Stimulated activated CD4-positive, alpha-beta T cell treated with anti-CD3 and anti-CD28 coated beads, Interleukin-1b, Interleukin-23, amount 100 ng/mL, for 4 hours (primary cell): ENCODE measurements at regions not wholly inside any gene's neighbourhood (a gene's known extent, or its start where the extent isn't known, plus 50 kb on each side); places are given as distances from the start of the nearest gene placed in this dataset.
A peak's percentile ranks its signal among the peaks of the same experiment; 100 is the strongest.

Experiments
- DNase-seq, 2 donors: peaks; one replicate each; pipeline ENCODE4 v3.0.0-alpha.2; 2020; ENCODE audit warnings: low read depth in 2 of 2

DNA sequence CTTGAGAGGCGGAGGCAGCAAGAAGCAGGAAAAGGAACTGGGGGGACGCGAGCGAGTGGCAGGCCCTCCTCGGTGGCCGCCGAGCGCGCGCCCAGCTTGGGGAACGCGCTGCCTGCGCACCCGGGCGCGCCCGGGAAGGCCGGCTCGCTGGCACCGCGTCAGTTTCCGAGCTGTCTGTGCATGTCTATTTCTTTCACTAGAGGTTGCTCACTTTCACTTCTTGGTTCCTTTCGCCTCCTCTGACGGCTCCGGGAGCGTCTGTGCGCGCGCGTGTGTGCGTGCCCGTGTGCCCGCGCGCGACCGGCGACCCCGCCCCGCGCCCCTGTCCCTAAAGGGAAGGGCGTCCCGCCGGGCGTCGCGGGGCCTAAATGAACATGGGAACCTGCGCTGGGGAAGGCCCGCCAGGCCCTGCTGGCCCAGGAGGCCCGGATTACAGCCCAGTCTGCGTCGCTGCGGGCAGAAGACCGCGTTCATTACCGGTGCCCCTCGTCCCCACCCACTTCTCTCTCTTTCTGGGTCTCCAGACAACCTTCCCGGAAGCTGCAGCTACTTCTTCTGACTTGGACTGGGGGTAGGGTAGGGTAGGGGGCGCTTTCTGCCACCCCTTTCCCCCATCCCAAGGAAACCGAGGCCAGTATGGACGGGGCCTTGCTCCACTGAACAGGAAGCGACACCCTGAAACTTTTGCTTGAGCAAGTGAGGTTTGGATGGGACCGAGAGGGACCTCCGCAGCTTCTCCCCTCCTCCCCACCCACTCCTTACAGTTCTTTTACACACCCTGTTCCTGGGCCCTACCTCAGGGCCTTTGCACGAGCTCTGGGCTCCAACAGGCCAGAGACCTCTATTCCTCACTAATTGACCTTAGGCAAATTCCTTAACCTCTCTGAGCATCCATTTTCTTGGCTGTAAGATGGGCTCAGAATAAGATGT is 205.8 kb upstream of the IER5L start:
- peak; percentile 51 to 56 for DNase-seq

DNA sequence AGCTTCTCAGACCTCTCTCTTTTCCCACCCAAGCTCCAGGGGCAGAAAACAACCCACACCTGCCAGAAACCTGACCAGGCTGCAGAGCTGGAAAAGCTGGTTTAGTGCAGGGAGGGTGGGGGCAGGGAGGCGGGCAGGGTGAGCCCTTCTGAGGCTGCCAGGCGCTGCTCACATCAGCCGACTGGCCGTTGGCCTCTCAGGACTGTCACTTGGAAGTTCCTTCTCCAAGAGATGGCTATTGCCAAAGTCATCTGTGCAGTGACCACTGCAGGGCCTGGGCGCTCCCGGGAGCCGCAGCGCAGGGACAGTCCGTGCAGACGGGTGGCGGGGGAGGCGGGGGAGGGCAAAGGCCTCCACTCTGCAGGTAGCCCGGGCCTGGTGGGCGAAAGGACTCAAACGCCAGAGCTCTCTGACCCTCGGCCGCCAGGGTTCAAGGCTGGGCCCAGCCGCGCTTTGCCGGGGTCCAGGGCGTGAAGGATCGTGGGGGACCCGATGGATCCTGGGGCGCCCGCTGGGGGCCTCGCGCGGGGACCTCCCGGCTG is 205.0 kb upstream of the IER5L start:
- no peak for DNase-seq

DNA sequence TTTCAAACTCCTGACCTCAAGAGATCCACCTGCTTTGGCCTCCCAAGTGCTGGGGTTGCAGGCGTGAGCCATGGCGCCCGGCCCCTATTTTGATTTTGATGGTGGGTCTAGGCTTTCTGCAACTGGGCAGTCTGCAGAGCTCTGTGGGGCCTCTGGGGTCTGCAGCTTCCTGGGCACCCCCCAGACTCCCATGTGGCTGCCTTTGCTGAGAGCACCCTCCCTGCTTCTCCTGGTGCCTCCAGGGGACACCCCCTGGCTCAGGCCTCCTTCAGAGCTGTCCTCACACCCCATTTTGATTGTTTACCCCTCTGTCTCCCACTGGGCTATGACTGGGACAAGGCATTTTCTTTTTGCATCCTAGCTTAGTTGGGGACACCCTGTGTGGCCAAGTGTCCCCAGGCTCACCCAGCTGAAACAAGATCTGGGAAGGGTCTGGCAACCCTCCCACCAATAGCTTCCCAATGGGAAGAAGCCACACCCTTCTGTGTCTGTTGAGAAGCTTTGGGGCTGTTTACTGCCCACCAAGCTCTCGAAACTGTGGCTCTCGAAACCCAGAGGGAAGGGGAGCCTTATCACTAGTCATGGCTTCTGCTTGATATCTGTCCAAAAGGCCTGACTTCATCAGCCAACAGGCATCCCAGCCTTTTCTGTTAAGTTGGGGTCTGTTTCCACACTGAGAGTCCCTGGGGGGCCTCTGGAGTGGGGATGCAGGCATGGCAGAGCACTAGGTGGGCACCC is 204.4 kb upstream of the IER5L start:
- no peak for DNase-seq

DNA sequence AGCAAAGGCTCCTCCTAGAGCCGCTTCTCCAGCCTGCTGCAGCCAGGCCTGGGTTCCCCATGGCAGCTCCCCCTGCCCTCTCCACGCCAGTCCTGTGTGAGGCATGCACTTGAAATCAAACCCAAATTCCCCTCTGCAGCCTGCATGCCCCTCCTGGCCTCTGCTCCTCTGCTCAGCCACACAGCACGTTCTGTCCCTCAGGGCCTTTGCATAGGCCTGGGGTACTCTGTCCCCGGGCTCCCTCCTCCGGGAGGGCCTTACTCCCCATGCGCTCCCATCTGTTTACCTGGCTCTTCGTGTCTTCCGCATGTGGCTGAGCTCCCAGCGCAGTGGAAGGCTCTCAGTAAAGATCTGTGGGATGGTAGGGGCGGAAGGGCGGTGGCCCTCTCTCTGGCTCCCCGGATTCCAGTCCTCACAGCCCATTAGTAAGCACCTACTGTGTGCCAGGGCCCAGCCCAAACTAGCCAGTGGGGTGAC is 203.5 kb upstream of the IER5L start:
- DNase-seq, result no peak

DNA sequence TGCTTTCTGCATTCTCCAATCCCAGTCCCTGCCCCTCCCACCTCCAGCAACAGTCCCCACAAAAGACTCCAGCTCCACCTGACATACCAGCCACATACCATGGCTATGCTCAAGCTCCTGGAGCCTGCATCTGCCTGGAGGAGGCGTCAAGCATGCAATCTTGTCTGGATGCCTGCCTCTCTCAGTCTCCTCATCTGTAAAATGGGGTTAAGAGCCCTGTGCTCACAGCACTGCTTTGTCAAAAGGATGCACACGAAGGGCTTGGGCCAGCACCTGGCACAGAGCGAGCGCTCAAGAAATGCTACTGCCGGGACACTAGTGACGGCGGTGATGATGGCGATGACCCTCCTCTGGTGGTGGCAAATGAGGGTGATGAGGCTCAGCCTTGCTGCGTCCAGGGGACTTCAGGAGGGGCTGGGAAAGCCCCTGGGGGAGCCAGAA is 202.9 kb upstream of the IER5L start:
- DNase-seq, result no peak

DNA sequence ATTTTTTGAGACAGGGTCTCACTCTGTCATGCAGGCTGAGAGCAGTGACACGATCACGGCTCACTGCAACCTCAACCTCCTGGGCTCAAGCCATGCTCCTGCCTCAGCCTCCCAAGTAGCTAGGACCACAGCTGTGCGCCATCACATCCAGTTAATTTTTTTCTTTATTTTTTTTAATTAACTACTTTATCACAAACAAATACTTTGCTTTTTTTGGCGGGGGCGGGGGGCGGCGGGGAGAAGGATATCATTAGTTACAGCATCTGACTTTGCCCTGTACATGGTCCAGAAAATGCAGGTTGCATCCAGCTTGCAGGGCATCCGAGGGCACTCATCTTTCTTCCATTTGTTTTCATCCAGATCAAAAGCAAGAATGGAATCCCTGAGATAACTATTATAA is 201.8 kb upstream of the IER5L start:
- no peak for DNase-seq

DNA sequence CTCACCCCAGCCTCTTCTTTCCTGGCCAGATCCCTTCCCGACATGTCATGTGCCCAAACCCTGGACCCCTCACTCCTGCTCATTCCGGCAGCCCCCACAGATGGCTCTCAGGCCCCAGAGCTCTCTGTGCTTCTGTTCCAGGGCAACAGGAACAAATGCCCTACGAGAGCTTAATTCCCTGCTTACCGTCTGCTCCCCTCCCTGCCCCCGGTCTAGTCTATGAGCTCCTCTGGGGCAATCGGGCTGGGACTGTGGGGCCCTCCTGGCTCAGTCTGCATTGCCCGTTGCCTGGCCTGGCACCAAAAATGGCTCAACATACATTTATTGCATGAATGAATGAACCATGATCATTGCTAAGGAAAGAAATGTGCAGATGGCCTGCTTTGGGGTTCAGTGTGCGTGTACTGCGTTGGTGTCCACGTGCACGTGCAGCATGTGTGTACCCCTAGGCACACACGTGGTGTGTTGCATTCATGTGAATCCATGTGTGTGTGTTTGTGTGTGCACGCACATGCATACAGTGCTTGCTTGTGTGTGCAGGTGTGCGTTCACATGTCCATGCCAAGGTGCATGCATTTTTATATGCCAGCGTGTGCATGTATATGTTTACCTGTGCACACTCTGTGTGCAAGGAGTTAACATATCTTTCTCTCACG is 201.2 kb upstream of the IER5L start:
- no peak for DNase-seq

DNA sequence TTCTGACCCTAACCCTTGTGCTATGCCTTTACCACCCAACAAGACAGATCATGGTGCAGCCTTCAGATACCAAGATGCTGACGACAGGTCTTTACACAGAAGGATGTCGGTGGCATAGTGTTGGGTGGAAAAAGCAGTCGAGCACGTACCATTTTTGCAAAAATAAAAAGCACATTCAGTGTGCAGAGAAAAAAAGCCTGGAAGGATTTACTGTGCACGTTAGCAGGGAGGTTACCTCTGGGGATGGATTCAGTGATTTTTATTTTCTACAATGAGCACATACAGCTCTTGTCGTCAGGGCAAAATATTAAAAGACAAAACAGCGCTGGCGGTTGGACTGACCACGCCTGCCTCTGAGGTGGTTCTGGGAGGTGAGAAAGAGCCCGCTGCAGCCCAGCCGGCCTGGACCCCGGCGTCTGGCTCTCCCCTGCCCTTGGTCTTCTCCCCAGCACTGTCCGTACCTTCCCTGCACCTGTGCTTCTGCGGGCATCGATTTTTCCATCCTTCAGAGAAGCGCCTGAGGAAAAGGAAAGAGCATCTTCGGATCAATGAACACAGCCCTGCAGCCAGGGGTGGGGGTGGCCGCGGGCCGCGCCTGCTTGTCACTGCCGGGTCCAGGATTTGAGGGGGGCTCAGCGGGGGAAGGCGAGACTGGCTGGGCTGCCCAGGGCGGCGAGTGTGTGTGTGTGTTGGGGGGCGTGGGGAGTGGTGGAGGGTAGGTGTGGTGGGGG is 200.0 kb upstream of the IER5L start:
- no peak for DNase-seq

DNA sequence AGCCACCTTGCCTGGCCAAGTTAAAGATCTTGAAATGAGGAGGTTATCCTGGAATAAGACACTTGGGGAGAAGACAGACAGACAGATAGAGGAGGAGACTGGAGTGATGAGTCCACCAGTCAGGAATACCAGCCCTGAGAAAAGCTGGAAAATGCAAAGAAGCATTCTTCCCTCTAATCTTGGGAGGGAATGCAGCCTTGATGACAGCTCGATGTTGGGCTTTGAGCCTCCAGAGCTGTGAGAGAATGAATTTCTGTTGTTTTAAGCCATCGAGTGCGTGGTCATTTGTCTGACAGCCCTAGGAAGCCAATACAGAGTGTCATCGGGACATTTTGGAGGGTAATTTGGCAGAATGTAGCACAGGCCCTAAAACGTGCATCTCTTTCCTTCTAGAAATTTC is 199.1 kb upstream of the IER5L start:
- no peak for DNase-seq

DNA sequence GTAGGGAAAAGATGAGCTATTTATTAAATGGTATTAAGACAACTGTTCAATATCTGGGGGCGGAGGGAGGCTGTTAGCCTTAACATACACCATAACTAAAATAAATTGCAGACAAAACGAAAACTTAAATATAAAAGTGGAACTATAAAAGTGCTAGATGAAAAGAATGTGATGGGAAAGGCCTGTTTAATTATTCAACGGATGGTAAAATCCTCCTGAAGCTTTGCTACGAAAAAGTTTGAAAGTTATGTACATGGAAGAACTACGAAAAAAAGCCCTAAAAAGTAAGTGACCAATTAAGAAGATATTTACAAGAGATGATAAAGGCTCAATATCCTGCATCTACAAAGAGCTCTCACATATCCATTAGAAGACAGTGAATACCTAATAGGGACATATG is 197.8 kb upstream of the IER5L start:
- DNase-seq, result no peak

DNA sequence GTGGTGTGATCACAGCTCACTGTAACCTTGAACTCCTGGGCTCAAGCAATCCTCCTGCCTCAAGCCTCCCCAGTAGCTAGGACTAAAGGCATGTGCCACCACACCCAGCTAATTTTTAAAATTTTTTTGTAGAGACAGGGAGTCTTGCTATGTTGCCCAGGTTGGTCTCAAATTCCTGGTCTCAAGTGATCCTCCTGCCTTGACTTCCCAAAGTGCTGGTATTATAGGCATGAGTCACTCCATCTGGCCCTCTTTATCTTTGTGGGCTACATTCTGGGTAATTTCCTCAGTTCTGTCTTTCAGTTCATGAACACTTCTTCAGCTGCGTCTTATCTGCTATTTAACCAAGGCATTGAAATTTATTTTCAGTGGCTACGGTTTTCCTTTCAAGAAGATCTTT is 196.6 kb upstream of the IER5L start:
- no peak for DNase-seq

DNA sequence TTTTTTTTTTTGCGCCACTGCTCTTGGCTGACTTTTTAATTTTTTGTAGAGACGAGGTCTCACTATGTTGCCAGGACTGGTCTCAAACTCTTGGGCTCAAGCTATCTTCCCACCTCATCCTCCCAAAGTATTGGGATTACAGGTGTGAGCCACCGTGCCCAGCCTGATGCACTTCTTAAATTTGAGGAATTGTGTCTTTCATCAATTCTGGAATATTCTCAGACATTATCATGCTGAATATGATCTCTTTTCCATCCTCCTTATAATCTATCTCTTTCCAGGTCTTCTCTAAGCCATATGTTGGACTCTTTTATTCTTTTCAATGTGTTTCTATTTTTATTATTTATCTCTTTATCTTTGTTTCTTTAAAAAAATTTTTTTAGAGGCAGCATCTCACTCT is 196.2 kb upstream of the IER5L start:
- DNase-seq, result no peak

DNA sequence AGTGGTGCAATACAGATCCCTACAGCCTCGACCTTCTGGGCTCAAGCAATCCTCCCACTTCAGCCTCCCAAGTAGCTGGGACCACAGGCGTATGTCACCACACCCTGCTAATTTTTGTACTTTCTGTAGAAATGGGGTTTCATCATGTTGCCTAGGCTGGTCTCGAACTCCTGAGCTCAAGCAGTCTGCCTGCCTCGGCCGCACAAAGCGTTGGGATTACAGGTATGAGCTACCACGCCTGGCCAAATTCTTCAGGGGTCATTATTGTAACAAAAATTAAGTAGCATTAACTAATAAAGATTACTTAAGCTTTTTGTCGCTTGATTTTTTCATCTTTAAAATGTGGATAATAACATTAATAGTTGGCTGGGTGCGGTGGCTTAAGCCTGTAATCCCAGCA is 195.3 kb upstream of the IER5L start:
- no peak for DNase-seq

DNA sequence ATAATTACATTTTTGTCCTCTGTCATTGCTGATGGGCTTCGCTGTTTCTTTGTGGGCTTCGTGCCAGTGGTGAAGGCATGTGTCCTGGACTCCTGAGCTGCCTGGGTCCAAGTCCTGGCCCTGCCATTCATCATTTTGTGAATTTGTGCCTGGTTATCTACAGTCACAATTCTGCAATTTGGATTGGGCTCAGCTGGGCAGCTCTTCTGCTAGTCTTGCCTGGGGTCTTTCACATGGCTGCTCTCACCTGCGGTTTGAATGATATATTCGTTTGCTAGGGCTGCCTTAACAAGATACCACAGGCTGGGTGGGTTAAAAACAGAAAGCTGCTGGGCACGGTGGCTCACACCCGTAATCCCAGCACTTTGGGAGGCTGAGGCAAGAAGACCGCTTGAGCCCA is 192.7 kb upstream of the IER5L start:
- no peak for DNase-seq

DNA sequence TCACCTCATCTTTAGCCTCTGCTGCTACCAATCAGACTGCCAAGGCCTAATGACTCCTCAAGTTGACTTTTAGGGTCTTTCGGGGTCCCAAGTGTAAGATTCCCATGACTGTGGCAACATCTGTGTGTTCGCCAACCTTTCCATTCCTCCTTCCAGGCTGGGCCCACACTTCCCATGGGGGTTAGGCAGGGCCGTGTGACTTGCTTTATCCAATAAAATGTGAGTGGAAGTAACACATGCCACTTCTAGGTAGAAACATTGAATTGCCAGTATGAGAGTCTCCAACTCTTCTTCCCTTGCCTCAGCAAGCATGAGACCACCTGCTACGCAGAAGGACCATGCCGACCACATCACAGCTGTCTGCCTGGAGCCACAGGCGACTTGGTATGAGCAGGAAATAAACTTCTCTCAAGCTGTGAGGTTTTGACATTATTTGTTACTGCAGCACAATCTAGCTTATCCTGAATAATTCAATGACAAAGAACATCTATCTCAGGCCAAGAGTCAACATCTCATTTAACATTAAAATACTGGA is 190.4 kb upstream of the IER5L start:
- no peak for DNase-seq

DNA sequence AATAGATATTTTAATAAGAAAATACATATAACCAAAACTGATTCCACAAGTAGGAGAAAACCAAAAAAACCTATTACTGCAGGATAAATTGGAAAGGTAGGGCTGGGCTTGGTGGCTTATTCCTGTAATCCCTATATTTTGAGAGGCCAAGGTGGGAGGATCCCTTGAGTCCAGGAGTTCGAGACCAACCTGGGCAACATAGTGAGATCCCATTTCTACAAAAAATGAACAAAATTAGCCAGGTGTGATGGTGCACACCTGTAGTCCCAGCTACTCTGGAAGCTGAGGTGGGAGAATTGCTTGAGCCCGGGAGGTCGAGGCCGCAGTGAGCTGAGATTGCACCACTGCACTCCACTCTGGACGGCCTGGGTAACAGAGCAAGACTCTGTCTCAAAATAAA is 189.2 kb upstream of the IER5L start:
- no peak for DNase-seq

DNA sequence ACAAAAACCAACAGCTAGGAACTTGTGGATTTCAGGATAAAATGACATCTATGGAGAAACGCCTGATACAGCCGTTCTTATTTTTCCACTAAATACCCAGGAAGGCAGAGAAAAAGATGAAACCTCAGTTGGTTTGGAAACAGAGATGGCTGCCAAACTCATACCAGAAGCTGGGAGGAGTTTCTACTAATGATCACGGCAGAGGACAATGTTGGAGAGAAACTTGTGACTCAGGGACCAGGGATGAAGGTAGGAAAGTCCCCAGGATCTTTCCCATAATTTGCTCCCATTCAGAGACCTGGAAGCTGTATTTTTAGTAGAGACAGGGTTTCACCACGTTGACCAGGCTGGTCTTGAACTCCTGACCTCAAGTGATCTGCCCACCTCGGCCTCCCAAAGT is 187.1 kb upstream of the IER5L start:
- DNase-seq, result no peak

DNA sequence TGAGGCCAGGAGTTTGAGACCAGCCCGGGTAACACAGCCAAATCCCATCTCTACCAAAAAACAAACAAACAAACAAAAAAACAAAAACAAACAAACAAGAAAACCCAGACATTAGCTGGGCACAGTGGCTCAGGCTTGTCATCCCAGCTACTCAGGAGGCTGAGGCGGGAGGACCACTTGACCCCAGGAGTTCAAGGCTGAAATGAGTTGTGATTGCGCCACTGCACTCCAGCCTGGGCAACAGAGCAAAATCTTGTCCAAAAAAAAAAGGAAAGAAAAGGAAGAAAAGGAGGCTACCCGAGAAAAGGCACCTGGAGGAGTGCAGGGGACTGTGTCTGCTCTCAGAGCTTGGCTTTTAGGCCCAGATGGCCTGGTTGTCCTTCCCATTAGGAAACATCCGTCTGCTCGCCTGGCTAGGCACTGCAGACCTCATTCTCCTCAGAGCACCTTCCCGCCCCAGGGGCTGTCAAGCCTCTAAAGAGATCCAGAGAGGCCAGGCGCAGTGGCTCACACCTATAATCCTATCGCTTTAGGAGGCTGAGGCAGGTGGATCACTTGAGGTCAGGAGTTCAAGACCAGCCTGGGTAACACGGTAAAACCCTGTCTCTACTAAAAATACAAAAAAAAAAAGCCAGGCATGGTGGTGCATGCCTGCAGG is 185.3 kb upstream of the IER5L start:
- DNase-seq, result no peak

DNA sequence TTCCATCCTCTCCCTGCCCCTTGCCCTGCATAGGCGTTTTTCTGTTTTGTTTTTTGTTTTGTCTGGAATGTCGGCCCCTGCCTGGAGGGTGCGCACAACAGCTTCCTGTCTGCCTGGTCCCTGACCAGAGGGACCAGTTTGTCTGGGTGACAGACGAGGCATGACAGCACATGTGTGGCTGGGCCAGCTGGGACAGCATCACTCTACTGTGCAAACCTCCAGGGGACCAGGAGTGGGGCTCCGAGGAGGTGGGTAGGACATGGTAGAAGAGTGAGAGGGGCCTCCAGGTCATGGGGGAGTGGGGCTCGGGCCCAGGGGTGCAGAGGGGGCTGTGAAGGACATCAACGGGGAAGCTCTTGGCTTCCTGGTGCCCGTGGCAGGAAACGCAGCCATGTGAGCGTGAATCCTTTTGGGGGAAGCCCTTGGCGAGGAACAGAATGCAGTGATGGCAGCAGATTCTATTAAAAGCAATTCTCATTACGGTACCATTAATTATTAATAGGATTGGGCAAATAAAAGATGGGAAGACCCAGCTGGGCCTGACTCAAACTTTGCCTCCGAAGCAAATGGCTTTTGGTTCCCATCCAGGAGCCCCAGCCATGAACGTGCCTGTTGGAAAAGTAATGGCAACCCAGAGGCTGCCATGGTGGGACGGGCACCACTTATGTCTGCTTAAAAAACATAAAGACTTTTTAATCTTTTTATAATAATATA is 184.4 kb upstream of the IER5L start:
- no peak for DNase-seq

DNA sequence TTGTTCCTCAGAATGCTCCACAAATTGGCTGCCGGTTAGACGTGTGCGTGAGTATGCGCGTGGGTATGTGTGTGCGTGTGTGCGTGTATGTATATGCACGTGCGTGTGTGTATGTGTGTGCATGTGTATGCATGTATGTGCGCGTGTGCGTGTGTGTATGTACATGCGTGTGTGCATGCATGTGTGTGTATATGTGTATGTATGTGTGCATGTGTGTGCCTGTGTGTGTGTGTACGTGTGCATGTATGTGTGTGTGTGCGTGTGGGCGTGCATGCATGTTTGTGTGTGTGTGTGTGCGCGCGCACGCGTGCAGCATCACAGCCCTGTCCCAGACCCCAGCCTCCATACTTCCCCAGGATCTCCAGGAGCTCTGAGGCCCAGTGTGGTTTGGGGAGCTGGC is 183.1 kb upstream of the IER5L start:
- DNase-seq, result no peak
